NT2/D1 (cell line): ENCODE measurements at regions not wholly inside any gene's neighbourhood (a gene's known extent, or its start where the extent isn't known, plus 50 kb on each side); places are given as distances from the start of the nearest gene placed in this dataset.
"Not testable (repeated sequence)": the region's sequence is repeated elsewhere in the genome, so short reads cannot be mapped to it uniquely, and the experiment has no call there.

Source experiments
- DNase-seq: peaks from one replicate; pipeline ENCODE4 v3.0.0-alpha.2; 2011; ENCODE audit warnings: low read depth, low spot score
- H3K27me3 ChIP-seq: 2 replicates; pipeline ENCODE4 v1.6.0; 2011; ENCODE audit warnings: mild to moderate bottlenecking; ENCODE audit not compliant: insufficient read length, insufficient read depth
- H3K36me3 ChIP-seq: 2 replicates; pipeline ENCODE4 v1.6.1; 2011; ENCODE audit warnings: mild to moderate bottlenecking, low read length, mixed read lengths; ENCODE audit not compliant: insufficient read depth, insufficient read length
- H3K4me1 ChIP-seq: 2 replicates; pipeline ENCODE4 v1.5.1; 2011; ENCODE audit not compliant: insufficient read depth, insufficient read length
- H3K4me3 ChIP-seq: 2 replicates; pipeline ENCODE4 v1.5.1; 2011; ENCODE audit warnings: low read depth; ENCODE audit not compliant: insufficient read length
- H3K9ac ChIP-seq: 2 replicates; pipeline ENCODE4 v1.6.0; 2011; ENCODE audit warnings: low read depth; ENCODE audit not compliant: insufficient read length
- H3K9me3 ChIP-seq: 2 replicates; pipeline ENCODE4 v1.5.1; 2011; ENCODE audit warnings: mild to moderate bottlenecking, low read length; ENCODE audit not compliant: insufficient read depth
- SUZ12 ChIP-seq: IDR thresholded peaks from 2 replicates; pipeline ENCODE4 v1.6.1; 2011; ENCODE audit not compliant: insufficient read length, insufficient read depth; ENCODE audit errors: extremely low read depth
- YY1 ChIP-seq: IDR thresholded peaks from 2 replicates; pipeline ENCODE4 v1.6.1; 2011; ENCODE audit not compliant: insufficient read length, insufficient read depth
- ZNF274 ChIP-seq: IDR thresholded peaks from 2 replicates; pipeline ENCODE4 v1.6.1; 2011; ENCODE audit warnings: mild to moderate bottlenecking, low read depth, low read length

DNA sequence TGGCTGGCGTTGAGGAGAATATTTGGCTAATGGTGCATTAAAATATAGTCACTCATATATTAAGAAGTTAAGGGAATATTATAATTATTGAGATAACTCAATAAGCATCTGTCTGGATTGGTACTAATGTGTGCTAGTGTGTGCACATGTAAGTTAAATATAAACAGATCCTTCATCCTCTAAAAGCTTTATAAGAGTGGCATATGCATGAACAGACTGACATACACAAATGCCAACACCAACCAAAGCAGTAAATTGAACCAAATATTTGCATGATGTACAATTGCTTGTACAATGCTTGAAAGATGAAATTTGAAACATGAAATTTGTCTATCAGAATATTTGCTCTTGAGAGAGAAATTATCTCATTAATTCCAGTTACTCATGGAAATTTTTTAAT, 344.9 kb downstream of the ADGRL2 start:
- no peaks in the 10 kb centered on the region for H3K4me1 ChIP-seq
- DNase-seq: no peak
- no peak for TF ChIP-seq YY1
- TF ChIP-seq ZNF274: no peak
- TF ChIP-seq SUZ12: no peak
- no peaks in the 10 kb centered on the region for H3K36me3 ChIP-seq
- H3K4me3 ChIP-seq: no peak overlapping the region
- no peak overlapping the region for H3K9ac ChIP-seq
- H3K27me3 ChIP-seq: no peaks in the 10 kb centered on the region
- 0 out of 2 replicates have a peak, but pooled peaks cover 7% of the 10 kb centered on the region for H3K9me3 ChIP-seq

- no peaks in the 10 kb centered on the region for H3K4me1 ChIP-seq
- H3K4me3 ChIP-seq: no peak overlapping the region
- H3K9ac ChIP-seq: no peak overlapping the region
- H3K9me3 ChIP-seq: 0 out of 2 replicates have a peak, but pooled peaks cover 7% of the 10 kb centered on the region
- TF ChIP-seq SUZ12: no peak
- no peak for TF ChIP-seq YY1
- TF ChIP-seq ZNF274: no peak
- no peaks in the 10 kb centered on the region for H3K36me3 ChIP-seq
- DNase-seq: no peak
- no peaks in the 10 kb centered on the region for H3K27me3 ChIP-seq
Observed at GRCh38 chr1:82143108-82143833, 342.5 kb downstream of the ADGRL2 start.

DNA sequence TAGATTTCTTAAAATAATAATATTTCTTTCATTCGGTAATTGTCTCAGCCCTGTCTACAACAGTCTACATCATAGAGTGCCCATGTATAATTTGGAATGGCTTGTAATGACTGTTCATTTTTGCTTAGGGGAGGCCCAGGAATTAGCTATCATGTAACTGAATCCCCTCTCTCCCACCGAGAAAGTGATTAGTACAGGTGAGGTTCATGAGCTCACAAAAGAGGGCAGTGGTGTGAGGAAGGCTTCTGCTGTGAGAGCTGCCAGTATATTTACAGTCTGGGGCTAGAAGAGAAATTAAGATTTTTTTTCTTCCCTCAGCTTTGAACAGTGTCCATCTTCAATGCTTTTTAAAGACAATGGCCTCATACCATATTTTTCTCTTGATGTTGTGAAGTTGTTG, 340.7 kb downstream of the ADGRL2 start:
- Histone ChIP-seq H3K9me3 (0 out of 2 replicates have a peak, but pooled peaks cover 12% of the 10 kb centered on the region), H3K27me3 (no peaks in the 10 kb centered on the region), H3K4me1 (no peaks in the 10 kb centered on the region), H3K9ac (no peak overlapping the region), H3K36me3 (no peaks in the 10 kb centered on the region), H3K4me3 (no peak overlapping the region)
- no peak for TF ChIP-seq YY1
- TF ChIP-seq ZNF274: no peak
- TF ChIP-seq SUZ12: no peak
- no peak for DNase-seq

DNA sequence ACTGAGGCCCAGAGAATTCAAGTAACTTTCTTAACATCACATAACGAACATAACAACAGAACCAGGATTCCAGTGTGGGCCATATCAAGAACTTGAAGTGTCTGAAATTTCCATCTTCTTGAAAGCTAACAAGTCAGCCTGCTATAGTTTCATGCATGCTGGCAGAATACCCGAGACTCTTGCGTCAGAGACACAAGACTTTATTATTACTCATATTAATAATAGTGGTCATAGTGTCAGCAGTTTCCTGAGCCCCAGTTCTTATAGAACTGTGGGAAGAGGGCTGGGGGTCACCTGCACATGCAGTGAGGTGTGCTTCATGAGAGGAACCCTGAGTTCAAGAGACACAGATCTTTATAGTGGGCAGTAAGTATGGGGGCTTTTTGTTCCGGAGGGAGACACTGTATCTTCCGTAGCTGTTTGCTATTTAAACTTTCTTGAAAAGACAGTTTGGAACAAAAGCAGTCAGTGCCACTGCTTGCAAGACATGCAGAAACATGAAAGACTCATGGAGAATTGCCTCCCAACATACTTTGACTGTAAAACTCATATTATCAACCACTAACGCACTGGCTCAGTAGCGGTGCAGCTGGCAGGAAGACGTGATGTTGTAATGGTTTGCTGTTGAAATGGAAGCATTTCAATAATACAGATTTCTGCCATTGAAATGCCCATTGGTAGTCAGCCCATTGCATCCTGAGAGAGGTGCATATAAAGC, 339.2 kb downstream of the ADGRL2 start:
- H3K9me3 ChIP-seq: 0 out of 2 replicates have a peak, but pooled peaks cover 12% of the 10 kb centered on the region
- H3K36me3 ChIP-seq: no peaks in the 10 kb centered on the region
- no peak for TF ChIP-seq YY1
- no peak for TF ChIP-seq SUZ12
- no peaks in the 10 kb centered on the region for H3K4me1 ChIP-seq
- no peak overlapping the region for H3K9ac ChIP-seq
- no peak overlapping the region for H3K4me3 ChIP-seq
- DNase-seq: no peak
- no peaks in the 10 kb centered on the region for H3K27me3 ChIP-seq

DNA sequence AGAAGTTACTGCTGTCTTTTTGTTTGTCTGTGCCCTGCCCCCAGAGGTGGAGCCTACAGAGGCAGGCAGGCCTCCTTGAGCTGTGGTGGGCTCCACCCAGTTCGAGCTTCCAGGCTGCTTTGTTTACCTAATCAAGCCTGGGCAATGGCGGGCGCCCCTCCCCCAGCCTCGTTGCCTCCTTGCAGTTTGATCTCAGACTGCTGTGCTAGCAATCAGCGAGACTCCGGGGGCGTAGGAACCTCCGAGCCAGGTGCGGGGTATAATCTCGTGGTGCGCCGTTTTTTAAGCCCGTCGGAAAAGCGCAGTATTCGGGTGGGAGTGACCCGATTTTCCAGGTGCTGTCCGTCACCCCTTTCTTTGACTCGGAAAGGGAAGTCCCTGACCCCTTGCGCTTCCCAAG, 335.6 kb downstream of the ADGRL2 start:
- not testable (repeated sequence) for H3K4me3 ChIP-seq, H3K27me3 ChIP-seq, H3K9ac ChIP-seq, DNase-seq, H3K36me3 ChIP-seq, H3K9me3 ChIP-seq, H3K4me1 ChIP-seq

DNA sequence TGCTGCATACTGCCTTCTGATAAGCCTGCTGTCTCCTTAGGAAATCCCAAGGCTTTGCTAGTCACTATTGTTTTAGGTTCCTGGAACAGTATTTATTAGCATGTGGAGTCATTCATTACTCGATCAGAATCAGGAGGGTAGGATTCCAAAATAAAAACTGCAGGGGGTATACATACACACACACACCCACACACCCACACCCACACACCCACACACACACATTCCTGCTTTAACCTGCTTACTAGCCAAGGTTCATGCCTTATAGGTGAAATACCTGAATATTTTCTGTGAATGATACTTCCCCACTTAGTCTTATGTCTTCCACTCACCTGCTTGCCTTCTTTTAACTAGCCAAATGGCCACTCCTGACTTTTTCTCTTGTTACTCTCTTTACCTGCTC, 325.1 kb downstream of the ADGRL2 start:
- DNase-seq: no peak
- no peaks in the 10 kb centered on the region for H3K4me1 ChIP-seq
- H3K9me3 ChIP-seq: no peaks in the 10 kb centered on the region
- H3K4me3 ChIP-seq: no peak overlapping the region
- no peaks in the 10 kb centered on the region for H3K36me3 ChIP-seq
- H3K27me3 ChIP-seq: no peaks in the 10 kb centered on the region
- H3K9ac ChIP-seq: no peak overlapping the region
- TF ChIP-seq SUZ12 (no peak), ZNF274 (no peak), YY1 (no peak)

GRCh38 chr1:82125119-82125518, 324.4 kb downstream of the ADGRL2 start:
- H3K36me3 ChIP-seq: no peaks in the 10 kb centered on the region
- no peak for TF ChIP-seq SUZ12
- no peak overlapping the region for H3K9ac ChIP-seq
- no peaks in the 10 kb centered on the region for H3K9me3 ChIP-seq
- H3K4me3 ChIP-seq: no peak overlapping the region
- H3K4me1 ChIP-seq: no peaks in the 10 kb centered on the region
- H3K27me3 ChIP-seq: no peaks in the 10 kb centered on the region
- peak; percentile 28 for DNase-seq

GRCh38 chr1:82121421-82121820, 320.7 kb downstream of the ADGRL2 start:
- TF ChIP-seq ZNF274 (no peak), SUZ12 (no peak), YY1 (no peak)
- Histone ChIP-seq H3K4me1 (no peaks in the 10 kb centered on the region), H3K36me3 (no peaks in the 10 kb centered on the region), H3K9ac (no peak overlapping the region), H3K9me3 (no peaks in the 10 kb centered on the region), H3K27me3 (no peaks in the 10 kb centered on the region), H3K4me3 (no peak overlapping the region)
- no peak for DNase-seq
